Stimulated activated CD8-positive, alpha-beta memory T cell treated with anti-CD3 and anti-CD28 coated beads, Interleukin-7, amount 100 ng/mL, for 24 hours (primary cell): ENCODE measurements at regions not wholly inside any gene's neighbourhood (a gene's known extent, or its start where the extent isn't known, plus 50 kb on each side); places are given as distances from the start of the nearest gene placed in this dataset.
A peak's percentile ranks its signal among the peaks of the same experiment; 100 is the strongest.

Source experiments
- DNase-seq: peaks from one replicate; pipeline ENCODE4 v3.0.0-alpha.2; 2020; ENCODE audit warnings: low read depth

DNA sequence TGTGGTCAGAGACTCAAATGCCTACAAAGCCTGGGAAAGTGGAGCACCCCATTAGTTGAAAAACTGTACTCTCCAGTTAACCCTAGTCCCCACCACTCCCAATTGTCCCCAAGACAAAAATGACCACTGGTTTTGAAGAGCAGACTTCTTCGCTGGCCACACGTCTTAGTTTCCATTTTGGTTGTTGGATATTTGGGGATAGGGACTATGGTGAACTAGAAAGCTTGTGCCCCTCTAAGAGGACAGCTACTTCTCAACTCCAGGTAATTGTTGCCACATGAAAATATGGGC is 109.4 kb upstream of the SPRY4 start:
- no peak for DNase-seq

DNA sequence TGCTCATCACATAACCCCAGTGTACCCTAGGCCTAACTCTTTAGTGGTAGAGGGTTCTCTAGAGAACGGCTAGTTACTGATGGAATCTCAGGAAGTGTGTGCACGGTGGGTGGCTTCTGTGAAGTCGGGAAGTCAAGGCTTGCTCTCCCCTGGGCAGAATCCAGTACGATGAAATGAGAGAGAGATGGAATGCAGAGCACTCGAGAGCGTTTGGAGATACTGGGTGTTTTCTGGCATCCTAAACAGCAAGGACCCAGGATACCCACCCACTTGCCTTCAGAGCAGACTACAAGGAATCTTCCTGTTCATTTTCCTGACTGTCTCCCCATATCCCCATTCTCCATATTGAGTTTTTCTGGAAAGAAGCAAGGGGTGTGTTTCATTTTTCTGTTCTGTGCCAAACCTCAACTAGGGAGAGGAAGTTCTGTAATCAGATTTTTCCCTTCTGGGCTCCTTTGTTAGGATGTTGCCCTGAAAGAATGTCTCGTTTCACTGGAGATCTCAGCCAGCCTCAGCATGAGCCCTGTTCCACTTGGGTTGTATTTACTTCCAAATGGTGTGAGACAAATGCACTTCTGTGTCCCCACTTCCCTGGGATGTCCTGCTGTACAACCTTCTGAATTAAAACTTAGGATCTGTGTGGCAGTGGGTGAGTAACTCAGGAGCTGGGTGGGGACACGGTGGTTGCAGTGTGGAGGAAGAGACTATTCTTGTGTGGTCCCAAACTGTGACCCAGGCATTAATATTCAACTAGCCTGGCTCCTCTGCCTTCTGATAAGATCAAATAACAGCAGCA is 108.9 kb upstream of the SPRY4 start:
- no peak for DNase-seq

GRCh38 chr5:142432961-142433360 is 108.1 kb upstream of the SPRY4 start:
- DNase-seq, result peak; percentile 8

DNA sequence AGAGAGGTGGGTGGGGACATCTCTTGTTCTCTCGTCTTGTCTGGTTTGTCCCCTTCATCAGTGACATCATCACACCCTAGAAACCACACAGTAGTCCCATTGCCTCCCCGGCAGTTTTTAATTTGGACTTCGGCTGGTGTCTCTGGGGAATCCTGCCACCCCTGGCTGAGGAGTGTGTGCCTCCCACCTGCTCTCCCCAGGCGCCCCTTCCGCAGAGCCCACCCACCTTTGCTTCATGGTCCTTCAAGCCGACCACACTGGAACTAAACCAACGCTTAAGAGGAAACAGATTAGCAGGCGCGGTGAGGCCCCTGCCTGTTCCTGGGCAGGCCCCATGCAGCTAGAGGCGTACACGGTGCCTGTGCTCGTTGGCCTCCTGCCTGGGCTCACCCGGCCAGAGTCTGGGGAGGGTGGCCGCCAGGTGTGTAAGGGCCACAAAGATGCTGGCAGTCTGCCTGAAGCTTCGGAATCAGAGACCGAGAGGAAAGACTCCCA is 107.6 kb upstream of the SPRY4 start:
- no peak for DNase-seq

DNA sequence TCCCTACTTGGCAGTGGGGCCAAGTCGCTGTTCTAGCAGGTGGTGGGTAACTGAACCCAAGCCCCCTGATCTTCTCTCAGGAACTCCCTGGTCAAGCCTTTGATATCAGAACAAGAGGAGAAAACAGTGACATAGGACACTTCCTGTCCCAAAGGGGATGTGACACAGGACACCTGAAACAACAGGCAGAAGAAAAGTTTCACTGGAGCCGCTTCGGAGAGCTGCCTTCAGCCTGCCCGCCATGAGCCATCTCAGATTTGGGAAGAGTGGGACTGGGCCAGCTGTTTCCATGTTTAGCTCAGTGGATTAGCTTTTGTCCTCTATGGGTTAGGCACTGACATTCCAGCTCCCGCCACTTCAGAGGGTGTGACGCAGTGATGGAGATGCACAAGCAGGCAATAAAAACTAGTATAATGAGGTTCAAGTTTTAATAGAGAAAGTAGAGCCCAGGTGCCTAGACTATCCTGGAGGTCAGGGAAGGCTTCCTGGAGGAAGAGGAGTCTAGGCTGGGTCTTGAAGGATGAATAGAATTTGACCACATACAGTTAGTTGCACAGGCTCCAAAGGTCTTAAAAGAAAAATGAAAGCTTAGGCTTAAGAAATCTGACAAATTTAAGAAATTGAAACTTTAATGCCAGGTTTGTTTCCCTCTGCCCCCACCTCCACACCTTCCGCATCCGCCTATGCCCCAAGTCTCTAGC is 104.1 kb upstream of the SPRY4 start:
- no peak for DNase-seq

GRCh38 chr5:142428036-142428772 is 103.4 kb upstream of the SPRY4 start:
- no peak for DNase-seq

DNA sequence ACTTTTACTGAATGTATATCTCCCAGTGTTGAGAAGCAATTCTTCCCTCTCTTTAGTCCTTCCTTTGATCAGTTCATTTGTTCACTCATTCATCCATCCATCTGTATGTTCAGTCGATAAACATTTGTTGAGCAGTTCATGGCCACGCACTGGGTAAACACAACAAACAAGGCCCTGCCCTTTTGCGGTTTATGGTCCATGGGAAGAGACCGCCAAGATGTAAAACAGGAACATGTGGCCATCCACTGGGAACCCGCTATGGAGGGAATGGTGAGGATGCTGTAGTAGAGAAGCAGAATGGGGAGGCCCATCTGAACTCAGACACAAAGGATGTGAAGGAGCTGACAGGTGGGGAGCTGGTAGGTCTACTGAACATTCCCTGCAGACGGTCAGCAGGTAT is 102.7 kb upstream of the SPRY4 start:
- DNase-seq, result no peak

DNA sequence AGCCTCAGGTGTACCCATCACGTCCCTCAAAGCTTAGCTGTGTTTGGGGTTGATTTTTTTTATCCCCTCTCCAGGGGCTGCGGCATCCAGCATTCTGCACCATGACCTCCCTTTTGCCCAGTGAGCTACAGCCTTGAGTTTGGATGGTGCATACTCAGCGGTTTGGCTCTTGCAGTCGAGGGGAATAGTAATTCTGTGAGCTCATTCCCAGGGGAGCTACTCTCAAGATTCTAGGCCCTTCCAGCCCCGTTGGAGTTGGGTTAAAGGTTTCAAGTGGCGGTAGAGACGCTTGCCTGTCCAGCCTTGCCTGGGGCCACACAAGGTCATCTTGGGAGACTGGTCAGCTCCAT is 102.2 kb upstream of the SPRY4 start:
- DNase-seq, result no peak

DNA sequence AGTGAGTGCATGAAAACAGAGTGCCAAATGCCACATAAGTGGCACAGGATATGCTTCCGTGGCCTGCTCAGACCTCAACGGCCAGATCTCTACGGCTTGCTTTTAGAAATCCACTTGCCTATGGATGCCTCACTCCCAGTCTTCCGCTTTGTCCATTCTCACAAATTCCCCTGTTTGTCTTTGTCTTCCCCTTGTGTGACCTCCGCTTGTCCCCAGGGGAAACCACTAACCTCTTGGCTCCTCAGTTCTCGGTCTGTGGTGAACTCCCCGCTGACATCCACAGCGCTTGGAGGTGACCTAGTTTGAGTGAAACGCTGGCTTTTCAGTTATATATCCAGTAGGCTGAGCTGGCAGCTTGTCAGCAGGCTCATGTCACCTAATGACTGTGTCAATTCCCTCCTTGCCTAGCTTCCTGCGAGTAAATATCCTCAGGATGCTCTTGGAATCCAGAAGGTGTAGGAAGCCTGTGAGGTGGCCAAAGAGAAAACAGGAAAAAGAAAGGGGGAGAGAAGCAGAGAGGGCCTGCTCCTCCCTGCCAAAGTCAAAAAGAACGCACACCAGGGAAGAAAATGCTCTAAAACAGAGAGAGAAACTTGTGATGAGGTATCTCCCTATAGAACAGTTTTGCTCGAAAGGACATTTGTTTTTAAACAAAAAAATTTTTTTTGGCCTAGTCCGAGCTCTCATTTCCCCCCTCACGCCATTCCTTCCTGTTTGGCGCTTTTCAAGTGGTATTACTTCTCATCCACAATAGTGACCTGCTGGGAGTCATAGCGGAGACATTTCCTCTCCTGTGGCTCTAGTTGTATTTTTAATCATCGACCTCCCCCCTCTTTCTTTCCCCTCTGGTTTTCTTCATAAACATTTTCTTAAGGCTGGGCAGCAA is 101.6 kb upstream of the SPRY4 start:
- DNase-seq, result no peak

GRCh38 chr5:142425286-142426065 is 100.7 kb upstream of the SPRY4 start:
- DNase-seq, result no peak

GRCh38 chr5:142422429-142422828 is 97.6 kb upstream of the SPRY4 start:
- no peak for DNase-seq

DNA sequence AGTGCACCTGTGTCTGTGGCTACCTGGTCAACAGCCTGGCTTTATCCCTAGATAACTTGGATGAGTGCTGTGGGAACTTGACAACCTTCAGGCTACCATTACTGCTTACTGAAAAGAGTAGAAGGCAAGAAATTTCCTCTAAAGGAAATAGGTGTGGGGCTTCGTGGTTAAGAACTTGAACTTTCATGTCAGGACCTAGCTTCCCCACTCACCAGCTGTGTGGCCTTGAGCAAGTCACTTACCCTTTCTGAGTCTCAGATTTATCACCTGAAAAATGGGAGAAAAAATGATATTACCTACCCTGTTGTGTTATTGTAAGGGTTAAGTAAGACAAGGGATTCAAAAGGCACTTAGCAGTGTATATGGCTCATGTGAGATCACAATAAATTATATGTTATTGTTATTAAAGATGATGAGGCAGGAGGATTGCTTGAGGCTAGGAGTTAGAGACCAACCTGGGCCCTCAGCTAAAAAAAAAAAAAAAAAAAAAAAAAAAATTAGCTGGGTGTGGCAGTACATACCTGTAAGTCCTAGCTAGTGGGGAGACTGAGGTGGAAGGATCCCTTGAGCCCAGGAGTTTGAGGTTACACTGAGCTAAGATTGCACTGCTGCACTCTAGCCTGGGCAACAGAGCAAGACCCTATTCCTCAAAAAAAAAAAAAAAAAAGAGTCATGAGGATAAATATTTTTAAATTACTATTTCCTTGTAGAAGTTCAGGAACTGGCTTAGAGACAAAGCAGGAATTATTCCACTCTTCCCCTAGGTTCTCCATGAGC is 97.0 kb upstream of the SPRY4 start:
- no peak for DNase-seq

GRCh38 chr5:142421228-142421617 is 96.4 kb upstream of the SPRY4 start:
- DNase-seq, result no peak

- no peak for DNase-seq
Measured at GRCh38 chr5:142420561-142421227, 95.9 kb upstream of the SPRY4 start.

- no peak for DNase-seq
Measured at GRCh38 chr5:142412581-142412980, 87.8 kb upstream of the SPRY4 start.

DNA sequence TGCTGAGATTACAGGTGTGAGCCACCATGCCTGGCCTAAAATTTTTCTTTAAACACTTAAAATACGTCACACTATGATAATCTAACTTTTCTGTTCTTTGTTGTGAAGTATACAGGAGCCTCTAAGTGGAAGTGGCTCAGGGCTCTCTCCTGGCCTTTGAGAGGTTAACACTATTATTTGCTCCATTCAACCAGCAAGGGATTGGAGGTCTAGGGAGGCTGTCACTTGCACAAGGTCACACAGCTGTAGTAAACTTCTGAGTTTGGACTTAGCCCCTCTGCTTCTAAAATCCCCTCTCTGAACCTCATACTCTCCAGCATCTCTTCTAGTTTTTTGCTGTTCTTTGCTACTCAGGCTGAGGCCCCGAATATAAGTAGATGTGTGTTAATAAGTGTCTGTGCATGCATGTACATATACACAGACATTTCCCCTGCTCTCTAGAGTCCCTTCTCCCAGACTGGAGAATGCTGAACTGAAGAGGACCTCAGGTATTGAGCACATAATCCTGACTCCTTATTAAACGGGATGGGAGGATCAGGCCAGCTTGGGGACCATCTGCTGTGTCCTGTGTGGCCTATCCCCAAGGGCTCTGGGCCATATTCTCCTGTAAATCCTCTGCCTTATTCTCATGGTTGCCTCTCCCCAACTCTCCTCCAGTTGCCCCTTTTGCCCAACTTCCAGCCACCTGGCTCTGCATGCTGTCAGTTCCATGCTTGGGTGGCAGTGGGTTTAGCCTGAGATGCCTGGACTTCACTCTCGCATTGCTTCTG is 87.0 kb upstream of the SPRY4 start:
- DNase-seq, result no peak

GRCh38 chr5:142411103-142411502 is 86.3 kb upstream of the SPRY4 start:
- no peak for DNase-seq

GRCh38 chr5:142408981-142409481 is 84.2 kb upstream of the SPRY4 start:
- DNase-seq, result no peak

DNA sequence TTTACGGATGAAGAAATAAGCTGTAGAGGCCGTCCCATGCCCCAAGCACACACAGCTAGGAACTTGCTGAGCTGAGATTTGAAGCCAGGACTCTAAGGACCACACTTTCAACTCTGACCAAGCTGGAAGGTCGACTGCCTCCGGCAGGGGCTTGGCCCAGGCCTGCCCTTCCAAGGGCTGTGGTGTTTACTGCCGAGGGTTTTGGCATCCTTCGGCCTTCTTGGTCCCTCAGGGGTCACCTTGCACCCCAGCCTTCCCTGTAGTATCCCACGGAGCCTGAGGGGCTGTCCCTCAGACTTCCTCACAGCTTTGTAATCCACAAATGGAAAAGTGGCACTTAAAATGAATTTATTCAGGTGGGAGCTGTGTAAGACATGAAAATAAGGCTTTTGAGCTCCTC is 83.7 kb upstream of the SPRY4 start:
- no peak for DNase-seq
